OCI-LY7 (cell line): ENCODE measurements at regions not wholly inside any gene's neighbourhood (a gene's known extent, or its start where the extent isn't known, plus 50 kb on each side); places are given as distances from the start of the nearest gene placed in this dataset.

Source experiments
- EZH2phosphoT487 ChIP-seq: fragments of 200-600 bp; sonication (generic); IDR thresholded peaks from 2 replicates; pipeline ENCODE4 v1.6.1; 2018; ENCODE audit warnings: low read depth, borderline replicate concordance, mild to moderate bottlenecking, mixed run types, antibody characterized with exemption, low read length, moderate library complexity, mixed read lengths
- TF ChIP-seq, protein P1 (sequence below): fragments of 200-600 bp; sonication (generic); conservative IDR thresholded peaks from 2 replicates; pipeline ENCODE4 v1.5.1; 2014; ENCODE audit warnings: mild to moderate bottlenecking, antibody characterized with exemption, low read length, moderate library complexity, mixed read lengths

DNA sequence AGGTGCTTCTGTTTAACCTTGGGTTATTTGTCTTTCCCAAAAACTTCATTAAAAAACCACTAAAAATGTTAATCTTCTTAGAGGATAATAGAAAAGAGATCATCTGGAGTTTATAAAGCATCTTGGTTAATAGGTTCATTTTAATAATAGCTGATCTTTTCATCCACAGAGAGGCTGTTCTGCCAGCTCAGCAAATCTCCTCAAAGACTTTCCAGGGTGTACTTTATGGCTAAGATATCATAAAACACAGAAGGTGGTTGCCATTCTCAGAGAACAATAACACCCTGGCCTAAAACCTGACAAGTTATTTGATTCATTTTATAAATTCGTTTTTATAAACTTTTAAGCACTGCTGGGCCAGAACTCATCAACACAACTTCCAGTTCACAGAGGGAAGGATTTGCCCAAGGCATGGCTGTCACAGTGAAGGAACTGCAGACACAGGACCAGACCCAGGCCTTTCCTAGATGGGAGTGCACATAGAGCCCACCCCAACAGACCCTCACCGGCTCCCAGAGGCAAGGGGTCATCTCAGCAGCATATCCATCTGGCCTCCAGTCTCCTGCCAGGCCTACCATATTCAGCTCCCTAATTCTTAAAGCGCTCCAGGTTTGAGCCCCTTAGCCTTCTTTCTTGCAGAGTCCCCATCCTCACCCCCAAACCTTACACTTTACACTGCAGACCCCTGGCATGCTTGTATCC lies 203.4 kb upstream of the RAB6C start:
- TF ChIP-seq, protein P1, sequence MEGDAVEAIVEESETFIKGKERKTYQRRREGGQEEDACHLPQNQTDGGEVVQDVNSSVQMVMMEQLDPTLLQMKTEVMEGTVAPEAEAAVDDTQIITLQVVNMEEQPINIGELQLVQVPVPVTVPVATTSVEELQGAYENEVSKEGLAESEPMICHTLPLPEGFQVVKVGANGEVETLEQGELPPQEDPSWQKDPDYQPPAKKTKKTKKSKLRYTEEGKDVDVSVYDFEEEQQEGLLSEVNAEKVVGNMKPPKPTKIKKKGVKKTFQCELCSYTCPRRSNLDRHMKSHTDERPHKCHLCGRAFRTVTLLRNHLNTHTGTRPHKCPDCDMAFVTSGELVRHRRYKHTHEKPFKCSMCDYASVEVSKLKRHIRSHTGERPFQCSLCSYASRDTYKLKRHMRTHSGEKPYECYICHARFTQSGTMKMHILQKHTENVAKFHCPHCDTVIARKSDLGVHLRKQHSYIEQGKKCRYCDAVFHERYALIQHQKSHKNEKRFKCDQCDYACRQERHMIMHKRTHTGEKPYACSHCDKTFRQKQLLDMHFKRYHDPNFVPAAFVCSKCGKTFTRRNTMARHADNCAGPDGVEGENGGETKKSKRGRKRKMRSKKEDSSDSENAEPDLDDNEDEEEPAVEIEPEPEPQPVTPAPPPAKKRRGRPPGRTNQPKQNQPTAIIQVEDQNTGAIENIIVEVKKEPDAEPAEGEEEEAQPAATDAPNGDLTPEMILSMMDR, result no peak
- TF ChIP-seq EZH2phosphoT487, result no peak
